HT1080 (cell line): ENCODE measurements at regions not wholly inside any gene's neighbourhood (a gene's known extent, or its start where the extent isn't known, plus 50 kb on each side); places are given as distances from the start of the nearest gene placed in this dataset.

Experiments used
- DNase-seq: peaks from one replicate; pipeline ENCODE4 v3.0.0-alpha.2; 2015; ENCODE audit warnings: low read depth

GRCh38 chr6:15023448-15023847 is 222.4 kb upstream of the JARID2 start:
- no peak for DNase-seq

- DNase-seq: no peak
Measured at GRCh38 chr6:15025446-15025845, 220.4 kb upstream of the JARID2 start.

- peak; percentile 13 for DNase-seq
Measured at GRCh38 chr6:15026832-15027231, 219.0 kb upstream of the JARID2 start.

GRCh38 chr6:15027472-15027871 is 218.4 kb upstream of the JARID2 start:
- DNase-seq: no peak

GRCh38 chr6:15032015-15032414 is 213.9 kb upstream of the JARID2 start:
- DNase-seq: no peak

- DNase-seq: no peak
Measured at GRCh38 chr6:15033850-15034203, 212.0 kb upstream of the JARID2 start.

GRCh38 chr6:15036690-15037245 is 209.1 kb upstream of the JARID2 start:
- no peak for DNase-seq

- no peak for DNase-seq
Measured at GRCh38 chr6:15037253-15037652, 208.6 kb upstream of the JARID2 start.

GRCh38 chr6:15038013-15038791 is 207.7 kb upstream of the JARID2 start:
- DNase-seq: no peak

- no peak for DNase-seq
Measured at GRCh38 chr6:15039136-15039535, 206.7 kb upstream of the JARID2 start.

- no peak for DNase-seq
Measured at GRCh38 chr6:15042938-15043337, 202.9 kb upstream of the JARID2 start.

- no peak for DNase-seq
Measured at GRCh38 chr6:15044146-15044882, 201.6 kb upstream of the JARID2 start.

- DNase-seq: no peak
Measured at GRCh38 chr6:15044948-15045347, 200.9 kb upstream of the JARID2 start.

- DNase-seq: no peak
Measured at GRCh38 chr6:15046751-15047150, 199.1 kb upstream of the JARID2 start.

GRCh38 chr6:15048367-15048766 is 197.5 kb upstream of the JARID2 start:
- DNase-seq: no peak

- no peak for DNase-seq
Measured at GRCh38 chr6:15058200-15059061, 187.4 kb upstream of the JARID2 start.

- no peak for DNase-seq
Measured at GRCh38 chr6:15061180-15061641, 184.7 kb upstream of the JARID2 start.

GRCh38 chr6:15061908-15062515 is 183.9 kb upstream of the JARID2 start:
- no peak for DNase-seq

- DNase-seq: peak; percentile 98
Measured at GRCh38 chr6:15062516-15063252, 183.2 kb upstream of the JARID2 start.

GRCh38 chr6:15063253-15063853 is 182.5 kb upstream of the JARID2 start:
- DNase-seq: peak; percentile 15
